ENCODE measurements at regions not wholly inside any gene's neighbourhood (a gene's known extent, or its start where the extent isn't known, plus 50 kb on each side); places are given as distances from the start of the nearest gene placed in this dataset.

DNA sequence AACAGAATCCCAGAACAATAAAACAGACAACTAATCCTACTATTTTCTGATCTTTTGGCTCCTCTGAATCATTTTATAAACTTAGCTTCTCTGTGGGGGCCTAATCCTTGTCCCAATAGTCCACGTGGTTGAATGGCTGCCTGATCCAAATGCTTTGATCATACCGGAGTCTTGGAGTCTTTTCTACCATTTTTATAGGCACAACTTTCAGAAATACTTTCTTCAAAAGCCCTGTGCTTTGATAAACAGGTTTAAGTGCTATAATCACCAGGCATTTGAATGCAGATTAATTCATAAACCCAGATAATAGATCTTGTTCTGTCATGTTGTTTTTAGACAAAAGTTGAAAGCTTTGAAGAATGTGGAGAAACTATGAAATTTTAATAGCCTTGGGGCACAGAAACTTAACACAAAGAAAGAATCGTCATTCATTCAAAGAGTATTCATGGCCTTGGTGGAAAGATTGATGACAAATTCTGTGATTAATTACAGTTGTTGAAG lies 163.7 kb downstream of the AHR start:
- DNase-seq (ENCODE audit: low read depth) = no peak

DNA sequence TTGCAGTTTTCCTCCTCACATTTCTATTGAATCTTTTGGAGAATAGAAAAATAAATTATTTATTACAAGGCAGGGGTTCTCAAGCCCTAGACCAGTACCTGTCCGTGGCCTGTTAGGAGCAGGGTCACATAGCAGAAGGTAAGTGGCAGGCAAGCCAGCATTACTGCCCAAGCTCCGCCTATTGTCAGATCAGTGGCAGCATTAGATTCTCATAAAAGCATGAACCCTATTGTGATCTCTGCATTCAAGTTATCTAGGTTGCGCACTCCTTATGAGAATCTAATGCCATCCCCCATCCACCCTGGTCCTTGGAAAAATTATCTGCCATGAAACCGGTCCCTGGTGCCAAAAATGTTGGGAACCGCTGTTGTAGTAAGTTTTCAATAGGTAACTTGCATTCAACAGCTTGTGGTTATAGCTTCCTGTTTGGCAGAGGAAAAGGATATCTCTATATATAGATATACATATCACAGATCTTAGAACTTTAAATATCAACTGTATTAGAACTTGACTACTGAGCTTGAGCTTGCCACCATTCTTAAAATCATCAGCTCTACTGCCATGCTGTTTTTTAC lies 165.1 kb downstream of the AHR start:
- H3K4me3 ChIP-seq (ENCODE audit: low read length) = no peak overlapping the region
- DNase-seq (ENCODE audit: low read depth) = no peak
- TF ChIP-seq, protein P1, sequence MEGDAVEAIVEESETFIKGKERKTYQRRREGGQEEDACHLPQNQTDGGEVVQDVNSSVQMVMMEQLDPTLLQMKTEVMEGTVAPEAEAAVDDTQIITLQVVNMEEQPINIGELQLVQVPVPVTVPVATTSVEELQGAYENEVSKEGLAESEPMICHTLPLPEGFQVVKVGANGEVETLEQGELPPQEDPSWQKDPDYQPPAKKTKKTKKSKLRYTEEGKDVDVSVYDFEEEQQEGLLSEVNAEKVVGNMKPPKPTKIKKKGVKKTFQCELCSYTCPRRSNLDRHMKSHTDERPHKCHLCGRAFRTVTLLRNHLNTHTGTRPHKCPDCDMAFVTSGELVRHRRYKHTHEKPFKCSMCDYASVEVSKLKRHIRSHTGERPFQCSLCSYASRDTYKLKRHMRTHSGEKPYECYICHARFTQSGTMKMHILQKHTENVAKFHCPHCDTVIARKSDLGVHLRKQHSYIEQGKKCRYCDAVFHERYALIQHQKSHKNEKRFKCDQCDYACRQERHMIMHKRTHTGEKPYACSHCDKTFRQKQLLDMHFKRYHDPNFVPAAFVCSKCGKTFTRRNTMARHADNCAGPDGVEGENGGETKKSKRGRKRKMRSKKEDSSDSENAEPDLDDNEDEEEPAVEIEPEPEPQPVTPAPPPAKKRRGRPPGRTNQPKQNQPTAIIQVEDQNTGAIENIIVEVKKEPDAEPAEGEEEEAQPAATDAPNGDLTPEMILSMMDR (conservative IDR thresholded peaks at IDR 0.05; ENCODE audit: low read depth, low read length) = no peak

More for the DNA sequence above, 163.7 kb downstream of the AHR start:
- no peak overlapping the region for H3K4me3 ChIP-seq (ENCODE audit: low read length)
- TF ChIP-seq, protein P1 (conservative IDR thresholded peaks at IDR 0.05; ENCODE audit: low read depth, low read length) = no peak

DNA sequence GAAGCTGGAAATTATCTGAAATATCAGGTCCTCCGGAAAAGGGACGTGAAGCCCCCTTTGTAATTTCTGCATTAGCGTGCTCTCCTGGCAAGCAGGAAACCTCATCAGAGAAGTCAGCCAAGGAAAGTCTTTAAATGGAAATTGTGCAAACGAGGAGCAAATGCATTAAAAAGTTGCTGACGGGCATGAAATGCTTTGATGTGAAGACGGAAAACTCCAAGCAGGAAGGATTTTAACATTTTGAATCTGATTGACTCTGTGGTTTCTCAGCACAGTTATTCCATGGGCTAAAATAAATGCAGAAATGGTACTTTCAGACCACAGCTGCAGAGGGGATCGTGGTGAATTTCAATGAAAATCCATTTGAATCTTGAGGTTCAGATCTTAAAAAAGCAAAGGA lies 167.8 kb downstream of the AHR start:
- TF ChIP-seq, protein P1 (conservative IDR thresholded peaks at IDR 0.05; ENCODE audit: low read depth, low read length) = no peak
- DNase-seq (ENCODE audit: low read depth) = no peak
- no peak overlapping the region for H3K4me3 ChIP-seq (ENCODE audit: low read length)

DNA sequence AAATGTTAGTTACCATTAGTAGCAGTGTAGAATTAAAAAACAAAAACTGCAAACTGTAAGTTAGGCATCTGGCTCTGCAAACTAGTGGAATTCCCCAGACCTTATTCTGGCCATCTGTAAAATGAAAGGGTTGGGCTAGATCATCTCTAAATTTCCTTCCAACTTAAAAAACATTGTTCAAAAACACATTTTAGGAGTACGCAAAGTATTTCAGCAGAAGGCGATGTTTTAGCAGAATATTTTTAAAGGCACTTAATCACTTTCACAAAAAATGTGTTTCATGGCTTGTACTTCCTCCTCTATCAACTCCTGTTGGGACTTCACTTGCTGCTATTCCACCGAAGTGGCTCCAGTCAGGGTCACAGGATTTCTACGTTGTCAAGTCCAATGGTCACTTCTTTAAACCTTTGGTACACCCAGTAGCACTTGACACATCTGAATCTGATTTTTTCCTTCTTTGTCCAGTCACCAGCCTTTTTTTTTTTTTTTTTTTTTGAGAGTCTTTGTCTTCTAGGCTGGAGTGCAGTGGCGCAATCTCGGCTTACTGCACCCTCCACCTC lies 169.0 kb downstream of the AHR start:
- DNase-seq (ENCODE audit: low read depth) = no peak
- TF ChIP-seq, protein P1 (conservative IDR thresholded peaks at IDR 0.05; ENCODE audit: low read depth, low read length) = no peak
- H3K4me3 ChIP-seq (ENCODE audit: low read length) = no peak overlapping the region

DNA sequence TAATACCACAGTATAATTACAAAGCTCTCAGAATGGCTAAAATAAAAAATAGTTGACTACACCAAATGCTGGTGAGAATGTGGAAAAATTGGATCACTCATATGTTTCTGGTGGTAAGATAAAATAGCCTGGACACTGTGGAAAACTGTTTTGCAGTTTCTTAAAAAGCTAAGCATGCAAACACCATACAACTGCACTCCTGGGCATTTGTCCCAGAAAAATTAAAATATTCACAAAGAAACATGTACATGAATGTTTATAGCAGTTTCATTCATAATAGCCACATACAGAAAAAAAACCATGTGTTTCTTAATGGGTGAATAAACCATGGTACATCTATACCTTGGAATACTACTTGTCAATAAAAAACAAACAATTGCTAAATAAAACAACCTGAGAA lies 172.9 kb downstream of the AHR start:
- H3K4me3 ChIP-seq (ENCODE audit: low read length) = no peak overlapping the region
- DNase-seq (ENCODE audit: low read depth) = no peak
- TF ChIP-seq, protein P1 (conservative IDR thresholded peaks at IDR 0.05; ENCODE audit: low read depth, low read length) = no peak

DNA sequence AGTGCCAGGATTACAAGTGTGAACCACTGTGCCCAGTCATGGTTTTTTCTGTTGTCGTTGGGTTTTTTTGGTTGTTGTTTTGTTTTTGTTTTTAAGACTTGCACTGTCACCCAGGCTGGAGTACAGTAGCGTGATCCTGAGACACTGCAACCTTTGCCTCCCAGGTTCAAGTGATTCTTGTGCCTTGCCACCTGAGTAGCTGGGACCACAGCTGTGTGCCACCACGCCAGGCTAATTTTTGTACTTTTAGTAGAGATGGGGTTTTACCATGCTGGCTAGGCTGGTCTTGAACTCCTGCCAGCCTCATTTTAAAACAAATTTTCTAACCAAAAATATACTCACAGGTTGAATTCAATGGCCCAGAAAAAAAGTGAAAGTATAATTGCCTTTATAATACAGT lies 174.1 kb downstream of the AHR start:
- TF ChIP-seq, protein P1 (conservative IDR thresholded peaks at IDR 0.05; ENCODE audit: low read depth, low read length) = no peak
- no peak for DNase-seq (ENCODE audit: low read depth)
- no peak overlapping the region for H3K4me3 ChIP-seq (ENCODE audit: low read length)

DNA sequence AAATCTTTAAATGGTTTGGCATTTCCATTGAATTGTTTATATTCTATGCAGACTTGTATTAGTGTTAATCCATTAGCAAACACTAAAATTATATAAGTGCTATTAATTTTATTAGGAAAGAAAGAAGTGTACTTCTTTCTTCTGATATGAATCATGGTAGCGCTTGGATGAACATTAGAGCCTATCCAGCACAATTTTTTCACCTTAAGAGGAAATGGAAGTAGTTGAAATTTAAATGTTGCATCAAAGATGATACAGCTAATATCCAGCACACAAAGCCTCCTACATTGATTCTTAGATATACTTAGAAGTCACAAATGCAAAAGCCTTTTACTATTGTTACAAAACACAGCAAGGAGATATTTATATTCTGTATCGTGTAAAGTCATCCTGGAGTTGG lies 174.5 kb downstream of the AHR start:
- DNase-seq (ENCODE audit: low read depth) = no peak

More for the DNA sequence above, 174.5 kb downstream of the AHR start:
- H3K4me3 ChIP-seq (ENCODE audit: low read length) = no peak overlapping the region
- TF ChIP-seq, protein P1 (conservative IDR thresholded peaks at IDR 0.05; ENCODE audit: low read depth, low read length) = no peak

Data from retinal pigment epithelial cell (primary cell).